ENCODE measurements at regions not wholly inside any gene's neighbourhood (a gene's known extent, or its start where the extent isn't known, plus 50 kb on each side); places are given as distances from the start of the nearest gene placed in this dataset.

DNA sequence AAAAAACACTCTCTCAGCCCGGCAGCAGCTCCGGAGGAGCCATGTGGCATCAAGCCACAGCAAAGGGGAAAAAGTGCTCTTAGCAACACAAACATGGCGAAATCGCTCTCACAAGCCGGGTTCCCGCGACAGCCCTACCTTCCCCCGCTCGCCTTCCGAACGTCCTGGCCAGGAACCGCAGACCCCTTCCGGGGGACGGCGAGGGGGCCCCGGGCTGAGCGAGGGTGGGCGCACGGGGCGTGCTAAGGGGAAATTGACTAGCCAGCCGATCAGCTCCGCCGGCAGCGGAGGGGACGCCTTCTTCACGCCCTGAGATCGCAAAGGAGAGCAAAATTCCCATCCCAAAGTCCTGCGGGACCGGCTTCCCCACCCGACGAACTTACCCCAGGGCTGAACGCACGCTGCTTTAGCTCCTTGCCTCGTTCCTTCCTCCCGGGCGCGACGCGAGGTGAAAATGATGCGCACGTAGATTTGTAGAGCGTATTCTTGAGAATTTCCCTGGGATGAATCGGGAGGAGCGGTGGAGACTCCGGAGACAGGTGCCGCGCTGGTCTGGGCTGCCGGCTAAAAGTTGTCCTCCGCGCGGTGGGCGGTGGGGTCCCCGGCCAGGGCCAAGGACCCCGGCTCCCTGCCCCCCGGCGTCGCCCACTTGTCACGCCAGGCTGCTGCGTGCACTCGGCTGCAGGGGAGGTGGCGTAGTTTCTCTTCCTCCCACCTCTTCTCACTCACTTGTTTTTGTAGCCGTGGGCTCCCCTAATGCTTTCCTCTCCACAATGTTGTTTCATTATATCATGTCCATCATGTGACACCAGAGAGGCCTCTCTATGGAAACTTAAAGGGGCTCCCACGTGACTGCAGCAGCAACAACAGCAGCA lies 220.1 kb upstream of the MKLN1 start:
- peak; percentile 71 for DNase-seq (ENCODE audit: low spot score)

DNA sequence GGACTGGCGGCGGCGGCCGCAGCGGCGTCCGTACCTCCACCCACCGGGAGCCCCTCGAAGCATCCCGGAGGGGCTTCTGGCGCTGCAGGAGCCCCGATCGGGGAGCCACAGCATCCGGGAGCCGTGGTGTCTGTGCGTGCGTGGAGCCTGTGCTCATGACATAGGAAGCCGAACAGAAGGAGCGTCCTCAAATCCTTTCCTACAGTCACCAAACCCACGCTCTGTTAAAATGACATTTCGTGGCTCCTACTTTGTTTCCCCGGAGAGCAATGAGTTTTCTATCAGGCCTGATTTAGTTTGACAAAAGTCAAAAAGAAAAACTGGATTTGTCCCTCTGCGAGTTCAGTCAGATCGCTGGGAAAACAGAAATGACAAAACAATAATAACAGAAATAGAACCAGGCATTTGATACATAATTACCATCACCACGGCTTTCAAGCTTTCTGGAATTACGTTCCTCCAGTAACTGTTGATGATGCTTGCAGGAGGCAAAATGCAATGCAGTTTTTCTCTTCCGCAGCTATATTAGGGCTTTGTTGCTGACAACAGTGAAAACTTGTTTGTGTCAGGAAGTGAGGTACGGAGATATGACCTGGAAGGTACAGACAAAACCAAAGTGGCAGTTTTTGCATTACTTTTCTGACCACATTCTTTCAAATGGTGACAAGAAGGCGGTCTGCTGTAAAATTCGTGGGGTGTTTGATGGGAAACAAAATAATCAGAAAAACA lies 219.3 kb upstream of the MKLN1 start:
- DNase-seq (ENCODE audit: low spot score), result no peak

DNA sequence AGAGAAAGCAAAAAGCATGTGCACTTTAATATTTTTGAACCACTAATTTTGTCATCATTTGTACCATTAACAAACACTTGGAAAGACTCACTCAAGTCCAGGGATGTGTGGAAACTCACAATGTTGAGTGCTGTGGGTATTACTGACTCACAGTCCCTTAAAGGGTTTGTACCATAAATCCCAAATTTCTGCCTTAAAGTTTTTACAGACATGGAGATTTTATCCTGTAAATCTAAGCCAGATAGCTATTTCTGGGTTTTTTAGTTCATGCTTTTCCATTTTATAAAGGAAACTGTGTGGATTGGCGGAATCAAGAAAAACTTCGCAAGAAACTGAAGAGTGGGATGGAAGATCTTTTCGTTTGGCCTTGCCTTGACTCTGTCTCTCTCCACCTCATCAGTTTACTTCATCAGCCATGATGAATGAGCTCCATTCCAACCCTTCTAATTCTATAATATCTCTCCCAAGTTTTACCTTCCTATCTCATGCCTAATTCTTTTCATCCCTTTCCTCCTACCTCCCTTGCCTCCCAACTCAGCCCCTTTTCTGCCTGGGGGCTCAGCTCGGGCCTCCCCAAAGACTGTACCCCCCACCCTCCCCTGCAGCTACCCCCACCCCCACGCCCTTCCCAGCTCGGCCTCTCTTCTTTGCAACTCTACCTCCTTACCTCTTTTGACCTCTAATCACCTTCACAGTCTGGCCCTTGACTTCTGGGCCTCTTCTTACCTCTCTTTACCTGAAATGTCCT lies 218.5 kb upstream of the MKLN1 start:
- DNase-seq (ENCODE audit: low spot score), result no peak

DNA sequence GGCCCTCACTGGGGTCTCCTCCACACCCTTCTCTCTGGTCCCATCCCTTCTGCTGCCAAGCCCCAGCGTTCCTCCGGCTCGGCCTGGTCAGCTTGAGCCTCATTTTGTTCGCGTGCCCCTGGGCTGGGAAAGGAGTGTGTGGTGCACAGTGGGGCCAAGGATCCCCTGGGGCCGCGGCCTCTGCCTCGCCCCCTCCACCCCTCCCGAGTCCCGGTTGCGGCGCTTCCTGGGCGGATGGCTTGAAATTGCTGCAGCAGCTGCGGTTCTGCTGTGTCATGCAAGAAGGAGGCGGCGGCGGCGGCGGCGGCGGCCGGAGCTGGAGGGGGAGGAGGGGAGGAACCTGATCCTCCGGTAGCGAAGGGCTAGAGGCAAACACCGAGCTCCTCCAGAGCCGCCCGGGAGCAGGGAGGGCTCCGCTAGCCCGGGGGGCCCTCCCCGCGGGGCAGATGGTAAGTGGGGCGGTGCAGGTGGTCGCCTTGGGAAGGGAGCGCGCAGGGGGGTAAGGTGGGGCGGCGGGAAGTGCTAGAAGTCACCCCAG lies 217.8 kb upstream of the MKLN1 start:
- DNase-seq (ENCODE audit: low spot score), result peak; percentile 83

GRCh38 chr7:131110297-131111080 lies 217.2 kb upstream of the MKLN1 start:
- DNase-seq (ENCODE audit: low spot score), result no peak

DNA sequence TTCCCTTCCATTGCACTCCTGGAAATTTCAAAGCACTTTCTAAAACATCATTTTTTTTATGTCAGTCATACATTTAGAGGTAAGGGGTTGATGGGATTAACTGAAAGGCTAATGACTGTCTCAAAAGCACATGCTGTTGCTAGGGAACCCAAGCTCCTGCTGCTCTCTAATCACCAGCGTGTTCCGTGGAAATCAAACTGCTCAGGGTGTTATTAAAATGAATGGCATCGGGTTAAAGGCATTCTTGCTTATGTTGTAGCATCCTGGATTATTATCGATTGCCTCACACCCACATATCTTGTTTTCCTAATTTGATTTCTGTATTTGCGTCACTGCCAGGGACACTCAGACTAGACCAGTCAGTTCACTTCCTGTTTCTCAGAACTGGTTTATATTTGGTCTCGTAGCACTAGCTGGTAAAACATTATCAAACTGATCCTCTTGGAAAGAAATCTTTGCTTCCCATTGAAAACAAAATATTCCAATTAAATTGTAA lies 216.5 kb upstream of the MKLN1 start:
- no peak for DNase-seq (ENCODE audit: low spot score)

GRCh38 chr7:131111792-131112191 lies 215.9 kb upstream of the MKLN1 start:
- no peak for DNase-seq (ENCODE audit: low spot score)

DNA sequence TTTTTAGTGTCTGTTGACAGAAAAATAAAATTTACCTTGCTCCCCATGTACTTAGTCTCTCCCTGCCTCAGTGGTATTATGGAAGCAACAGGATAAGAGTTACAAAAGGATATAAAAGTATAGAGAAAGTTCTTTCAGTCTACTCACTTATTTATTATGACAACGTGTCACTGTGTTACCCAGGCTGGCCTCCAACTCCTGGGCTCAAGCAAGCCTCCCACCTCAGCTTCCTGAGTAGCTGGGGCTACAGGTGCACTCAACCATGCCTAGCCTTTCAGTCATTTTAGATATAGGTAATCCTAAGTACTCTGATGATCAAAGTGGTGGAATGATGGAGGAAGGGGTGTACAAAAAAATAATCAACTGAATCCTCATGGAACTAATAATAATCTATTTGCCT lies 215.2 kb upstream of the MKLN1 start:
- no peak for DNase-seq (ENCODE audit: low spot score)

DNA sequence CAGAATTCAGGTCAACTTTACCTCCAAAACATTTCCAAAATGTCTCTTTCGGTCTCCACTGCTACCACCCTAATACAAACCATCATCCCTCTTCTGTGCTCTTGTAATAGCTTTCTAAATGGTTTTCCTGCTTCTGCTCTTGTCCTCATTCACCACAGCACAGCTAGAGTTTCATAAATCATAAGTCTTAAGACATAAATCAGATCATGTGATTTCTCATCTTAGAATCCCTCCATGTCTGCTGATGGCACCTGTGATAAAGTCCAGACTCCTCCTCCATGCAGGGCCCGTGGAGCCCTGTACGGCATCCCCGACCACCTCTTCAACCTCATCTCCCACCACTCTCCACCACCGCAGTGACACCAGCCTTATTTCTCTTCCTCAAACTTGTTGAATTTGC lies 212.3 kb upstream of the MKLN1 start:
- DNase-seq (ENCODE audit: low spot score), result no peak

DNA sequence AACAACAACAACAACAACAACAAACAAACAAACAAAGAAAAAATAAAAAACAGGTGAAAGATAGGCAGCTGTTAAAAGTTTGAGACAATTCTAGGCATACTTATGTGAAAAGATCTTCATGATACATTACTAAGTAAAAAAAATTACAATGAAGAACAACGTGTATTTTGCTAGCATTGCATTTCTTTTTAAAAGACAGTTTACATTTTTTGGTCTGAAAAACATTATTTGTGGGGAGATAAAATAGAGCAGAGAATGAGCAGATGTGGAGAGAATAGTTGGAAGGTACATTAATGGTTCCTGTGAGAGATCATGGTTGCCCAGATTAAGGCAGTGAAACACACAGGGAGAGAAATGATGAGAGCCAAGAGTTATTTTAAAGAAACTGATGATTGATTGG lies 210.2 kb upstream of the MKLN1 start:
- DNase-seq (ENCODE audit: low spot score), result no peak

DNA sequence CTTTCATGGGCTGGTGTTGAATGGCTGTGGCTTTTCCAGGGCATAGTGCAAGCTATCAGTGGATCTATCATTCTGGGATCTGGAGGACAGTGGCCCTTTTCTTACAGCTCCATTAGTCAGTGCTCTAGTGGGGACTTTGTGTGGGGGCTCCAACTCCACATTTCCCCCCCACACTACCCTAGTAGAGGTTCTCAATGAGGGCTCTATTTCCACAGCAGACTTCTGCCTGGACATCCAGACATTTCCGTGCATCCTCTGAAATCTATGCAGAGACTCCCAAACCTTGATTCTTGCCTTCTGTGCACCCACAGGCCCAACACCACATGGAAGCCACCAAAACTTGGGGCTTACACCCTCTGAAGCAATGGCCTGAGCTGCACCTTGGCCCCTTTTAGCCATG lies 208.3 kb upstream of the MKLN1 start:
- no peak for DNase-seq (ENCODE audit: low spot score)

DNA sequence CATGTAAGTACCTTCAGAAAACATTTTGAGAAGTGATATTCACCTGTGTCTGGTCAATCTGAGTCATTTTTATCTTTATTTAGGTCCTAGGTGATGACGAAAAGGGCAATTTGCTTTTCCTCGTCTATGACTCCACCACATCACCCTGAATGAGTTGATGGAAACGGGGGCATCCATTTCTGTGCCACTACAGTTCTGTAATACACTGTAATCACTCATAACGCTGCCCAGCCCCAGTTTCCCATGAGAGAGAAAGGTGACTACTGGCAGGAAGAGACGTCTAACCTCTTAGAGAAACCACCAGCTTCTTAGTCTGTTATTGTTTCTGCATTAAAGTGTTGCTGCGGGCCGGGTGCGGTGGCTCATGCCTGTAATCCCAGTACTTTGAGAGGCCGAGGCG lies 205.3 kb upstream of the MKLN1 start:
- DNase-seq (ENCODE audit: low spot score), result no peak

DNA sequence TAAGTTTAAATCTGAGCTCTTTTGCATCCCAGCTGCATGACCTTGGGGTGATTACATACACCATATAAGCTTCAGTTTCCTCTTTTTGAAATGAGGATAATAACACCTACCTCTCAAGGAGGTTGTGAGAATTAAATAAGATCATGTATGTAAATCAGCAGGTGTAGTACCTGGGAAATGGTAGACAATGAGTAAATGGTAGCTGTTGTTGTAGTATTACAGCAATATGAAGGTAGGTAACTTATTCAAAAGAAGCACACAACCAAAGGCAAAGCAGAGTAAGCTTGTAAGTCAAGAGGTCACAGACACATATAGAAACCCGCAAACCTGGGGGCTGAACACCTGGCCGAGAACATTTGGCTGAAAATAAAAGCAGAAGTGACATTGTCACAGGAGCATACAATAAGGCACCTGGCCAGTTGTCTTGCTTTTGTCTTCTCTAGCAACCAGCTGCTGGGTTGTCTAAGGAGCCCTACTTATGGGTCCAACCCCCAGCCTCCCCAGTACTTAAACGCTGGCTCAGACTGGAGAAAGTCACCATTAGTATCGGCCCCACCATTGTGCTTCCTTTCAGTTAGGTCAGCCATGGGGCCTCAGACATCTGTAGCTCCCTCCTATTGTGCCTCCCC lies 203.6 kb upstream of the MKLN1 start:
- DNase-seq (ENCODE audit: low spot score), result no peak

DNA sequence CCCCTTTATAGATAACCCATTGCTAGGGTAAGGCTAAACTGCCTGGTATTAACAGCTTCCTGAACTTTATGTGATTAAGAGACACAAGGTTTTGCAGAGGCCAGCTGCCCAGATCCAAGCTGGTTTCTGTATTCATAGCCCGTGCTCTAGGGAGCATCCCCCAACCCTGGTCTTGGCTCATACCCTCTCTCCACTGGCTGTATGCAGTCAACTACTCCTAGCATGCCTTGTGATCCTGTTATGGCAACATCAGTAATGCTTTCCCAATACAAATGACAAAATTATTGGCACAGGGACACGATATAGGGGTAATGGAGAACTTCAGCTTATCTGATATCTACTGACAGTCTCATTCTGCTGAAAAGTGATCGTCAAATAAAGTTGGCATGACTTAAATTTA lies 202.8 kb upstream of the MKLN1 start:
- no peak for DNase-seq (ENCODE audit: low spot score)

DNA sequence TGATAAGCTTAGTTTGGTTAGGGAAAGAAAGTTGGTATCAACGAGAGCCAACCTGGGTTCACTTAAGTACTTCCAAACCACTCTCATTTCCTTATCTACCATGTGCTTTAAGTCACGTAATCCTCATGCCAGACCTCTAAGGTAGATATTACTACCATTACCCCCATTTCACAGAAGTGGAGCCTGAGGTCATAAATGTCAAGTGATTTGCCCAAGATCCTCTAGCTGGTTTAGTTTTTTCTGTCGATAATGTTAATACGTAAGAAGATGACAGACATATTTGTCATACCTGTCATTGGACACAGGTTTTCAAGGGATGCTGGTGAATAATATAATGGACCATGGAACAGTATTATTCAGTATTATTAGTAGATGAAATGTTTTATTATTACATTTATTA lies 197.4 kb upstream of the MKLN1 start:
- no peak for DNase-seq (ENCODE audit: low spot score)

- DNase-seq (ENCODE audit: low spot score), result no peak
Measured at GRCh38 chr7:131131012-131131745, 196.5 kb upstream of the MKLN1 start.

GRCh38 chr7:131131746-131132431 lies 195.8 kb upstream of the MKLN1 start:
- DNase-seq (ENCODE audit: low spot score), result no peak

GRCh38 chr7:131139462-131139861 lies 188.2 kb upstream of the MKLN1 start:
- DNase-seq (ENCODE audit: low spot score), result no peak

DNA sequence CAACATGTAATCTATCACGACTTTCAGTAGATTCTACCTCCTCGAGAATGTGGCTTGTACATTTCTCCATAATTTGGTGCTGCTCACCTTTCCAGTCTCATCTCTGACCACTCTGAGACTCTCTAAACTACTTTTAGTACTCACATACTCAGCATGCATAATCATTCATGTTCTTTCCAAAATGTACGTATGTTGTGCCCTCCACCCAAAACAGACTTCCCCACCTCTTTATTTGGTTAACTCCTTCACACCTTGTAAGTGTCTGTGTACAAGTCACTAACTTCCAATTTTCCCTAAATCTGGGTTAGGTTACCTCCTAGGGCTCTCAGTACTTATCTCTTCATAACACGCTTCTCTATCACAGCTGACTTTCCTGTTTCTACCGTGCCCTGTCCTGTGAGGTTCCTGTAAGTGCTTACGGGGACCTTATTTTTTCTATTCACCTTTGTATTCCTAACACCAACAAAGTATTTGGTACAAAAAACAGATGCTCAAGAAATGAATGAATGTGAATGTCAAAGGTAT lies 186.2 kb upstream of the MKLN1 start:
- no peak for DNase-seq (ENCODE audit: low spot score)
